GM12891 (cell line): ENCODE measurements at regions not wholly inside any gene's neighbourhood (a gene's known extent, or its start where the extent isn't known, plus 50 kb on each side); places are given as distances from the start of the nearest gene placed in this dataset.

Experiments
- DNase-seq: peaks from one replicate; pipeline ENCODE4 v3.0.0; 2011; ENCODE audit warnings: low spot score; ENCODE audit not compliant: insufficient read length
- FAIRE-seq: peaks from 2 replicates; lab custom pipeline; 2011; peaks lifted over from hg19 to GRCh38; lab: Jason Lieb, UNC
- PAX5 ChIP-seq: IDR thresholded peaks from 2 replicates; pipeline ENCODE4 v1.6.1; 2011; ENCODE audit warnings: low read length, moderate library complexity, mild to moderate bottlenecking; ENCODE audit not compliant: insufficient read depth, severe bottlenecking
- POLR2A ChIP-seq: IDR thresholded peaks from 2 replicates; pipeline ENCODE4 v1.6.1; 2011; ENCODE audit warnings: low read depth, low read length, control low read depth
- POLR2AphosphoS5 ChIP-seq: IDR thresholded peaks from 2 replicates; pipeline ENCODE4 v1.6.1; 2011; ENCODE audit warnings: low read depth, low read length, control low read depth
- POU2F2 ChIP-seq: IDR thresholded peaks from 2 replicates; pipeline ENCODE4 v1.6.1; 2011; ENCODE audit warnings: low read depth, mild to moderate bottlenecking, control low read depth, low read length, moderate library complexity
- SPI1 ChIP-seq: IDR thresholded peaks from 2 replicates; pipeline ENCODE4 v1.6.1; 2011; ENCODE audit warnings: low read depth, low read length, control low read depth
- TAF1 ChIP-seq: IDR thresholded peaks from 2 replicates; pipeline ENCODE4 v1.6.1; 2011; ENCODE audit warnings: low read depth, low read length, control low read depth

DNA sequence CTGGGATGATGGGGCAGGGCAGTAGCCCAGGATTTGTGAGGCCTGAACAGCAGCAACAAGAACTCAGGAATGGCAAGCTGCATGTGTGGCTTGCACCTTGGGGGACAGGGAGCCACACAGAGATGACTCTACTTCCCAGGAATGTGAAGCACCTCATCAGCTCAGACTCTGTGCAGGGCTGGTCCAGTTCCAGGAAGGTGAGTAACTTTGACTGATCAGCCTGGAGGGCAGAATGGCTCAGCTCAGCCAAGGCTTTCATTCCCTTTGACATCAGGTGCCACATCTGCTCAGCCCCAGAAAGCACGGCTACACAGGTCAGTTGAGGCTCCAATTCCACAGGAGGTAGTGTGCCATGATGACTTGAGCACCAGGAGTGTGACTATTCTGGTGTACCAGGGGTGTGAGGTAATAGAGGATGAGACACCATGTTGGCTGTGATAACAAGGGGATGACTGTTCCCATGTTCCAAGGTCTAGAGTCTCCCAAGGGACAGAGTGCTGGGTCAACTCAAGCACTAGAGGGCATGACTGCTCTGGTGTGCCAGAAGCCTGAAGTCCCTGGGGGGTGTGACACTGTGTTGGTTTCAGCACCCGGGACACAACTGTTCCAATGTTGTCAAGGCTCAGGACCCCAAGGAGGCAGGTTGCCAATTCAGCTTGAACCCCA lies 625.8 kb upstream of the ADGRL2 start:
- FAIRE-seq (no peak), DNase-seq (no peak)
- TF ChIP-seq SPI1 (no peak), POU2F2 (no peak), TAF1 (no peak), POLR2AphosphoS5 (no peak), POLR2A (no peak), PAX5 (no peak)

DNA sequence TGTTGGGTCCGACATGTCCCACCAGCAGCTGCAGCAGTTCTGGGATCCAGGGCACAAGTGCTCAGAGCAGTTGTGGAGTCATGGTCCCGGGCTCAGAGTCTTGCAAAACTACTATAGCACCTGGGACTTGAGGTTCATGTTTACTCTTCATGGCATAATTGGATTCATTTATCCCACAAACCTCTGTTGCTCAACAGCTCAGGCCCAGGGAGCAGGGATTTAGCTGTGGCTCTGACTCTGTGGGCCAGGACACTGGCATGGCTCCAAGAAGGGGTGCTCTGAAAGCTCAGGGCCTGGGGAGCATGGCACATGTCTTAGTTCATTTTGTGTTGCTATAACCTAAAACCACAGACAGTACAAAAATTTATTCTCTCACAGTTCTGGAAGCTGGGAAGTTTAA lies 626.7 kb upstream of the ADGRL2 start:
- FAIRE-seq = no peak
- no peak for DNase-seq
- TF ChIP-seq TAF1 (no peak), POLR2AphosphoS5 (no peak), POLR2A (no peak), POU2F2 (no peak), SPI1 (no peak), PAX5 (no peak)

DNA sequence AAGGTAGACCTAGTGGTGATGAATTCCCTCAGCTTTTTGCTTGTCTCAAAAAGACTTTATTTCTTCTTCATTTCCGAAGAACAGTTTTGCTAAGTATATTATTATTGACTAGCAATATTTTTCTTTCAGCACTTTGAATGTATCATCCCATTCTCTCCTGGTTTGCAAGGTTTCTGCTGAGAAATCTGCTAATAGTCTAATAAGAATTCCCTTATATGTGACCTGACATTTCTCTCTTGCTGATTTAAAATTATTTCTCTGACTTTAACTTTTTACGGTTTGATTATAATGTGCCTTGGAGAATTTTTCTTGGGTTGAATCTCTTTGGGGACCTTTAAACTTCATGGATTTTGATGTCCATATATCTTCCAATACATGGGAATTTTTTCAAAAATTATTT lies 628.3 kb upstream of the ADGRL2 start:
- TF ChIP-seq SPI1 (no peak), POLR2A (no peak), PAX5 (no peak), POU2F2 (no peak), POLR2AphosphoS5 (no peak), TAF1 (no peak)

DNA sequence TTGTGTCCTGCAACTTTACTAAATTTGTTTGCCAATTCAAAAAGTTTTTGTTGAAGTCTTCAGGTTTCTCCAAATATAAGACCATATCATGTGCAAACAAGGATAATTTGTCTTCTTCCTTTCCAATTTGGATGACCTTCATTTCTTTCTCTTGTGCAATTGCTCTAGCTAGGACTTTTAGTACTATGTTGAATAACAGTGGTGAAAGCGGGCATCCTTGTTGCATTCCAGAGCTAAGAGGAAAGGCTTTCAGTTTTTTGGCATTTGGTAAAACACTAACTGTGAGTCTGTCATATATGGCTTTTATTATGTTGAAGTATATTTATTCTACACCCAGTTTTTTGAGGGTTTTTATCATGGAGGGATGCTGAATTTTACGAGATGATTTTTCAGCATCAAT lies 630.0 kb upstream of the ADGRL2 start:
- TF ChIP-seq POU2F2 (no peak), PAX5 (no peak), POLR2AphosphoS5 (no peak), POLR2A (no peak), SPI1 (no peak), TAF1 (no peak)
- FAIRE-seq (no peak), DNase-seq (no peak)

More for the DNA sequence above, 628.3 kb upstream of the ADGRL2 start:
- FAIRE-seq = no peak
- no peak for DNase-seq

DNA sequence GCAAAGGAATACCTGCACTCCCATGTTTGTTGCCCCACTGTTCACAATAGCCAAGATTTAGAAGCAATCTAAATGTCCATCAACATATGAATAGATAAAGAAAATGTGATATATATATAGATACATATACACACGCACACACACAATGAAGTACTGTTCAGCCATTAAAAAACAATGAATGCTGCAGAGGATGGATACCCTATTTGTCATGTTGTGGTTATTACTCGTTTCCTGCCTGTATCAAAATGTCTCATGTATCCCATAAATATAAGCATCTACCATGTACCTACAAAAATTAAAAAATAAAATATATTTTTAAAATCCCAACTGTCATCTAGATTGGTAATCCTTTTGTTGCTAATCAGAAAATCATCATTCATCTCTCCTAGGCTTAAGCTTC lies 634.8 kb upstream of the ADGRL2 start:
- no peak for FAIRE-seq
- DNase-seq = no peak
- TF ChIP-seq SPI1 (no peak), POLR2AphosphoS5 (no peak), TAF1 (no peak), POU2F2 (no peak), PAX5 (no peak)

DNA sequence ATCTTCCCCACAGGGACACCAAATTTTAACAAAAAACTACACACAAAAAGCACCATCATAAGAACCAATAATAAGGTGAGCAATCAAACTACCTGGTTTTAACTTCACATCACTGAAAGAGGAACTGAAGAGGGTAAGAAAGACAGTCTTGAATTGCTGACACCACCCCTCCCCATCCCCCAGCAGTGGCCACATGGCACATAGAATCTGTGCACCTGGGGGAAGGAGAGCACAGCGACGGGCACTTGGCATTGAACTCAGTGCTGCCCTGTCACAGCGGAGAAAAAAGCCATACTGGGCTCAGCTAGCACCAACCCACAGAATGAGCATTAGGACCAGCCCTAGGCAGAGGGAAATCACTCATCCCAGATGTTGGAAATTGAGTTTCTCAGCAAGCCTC lies 640.0 kb upstream of the ADGRL2 start:
- no peak for TF ChIP-seq SPI1
- no peak for FAIRE-seq

DNA sequence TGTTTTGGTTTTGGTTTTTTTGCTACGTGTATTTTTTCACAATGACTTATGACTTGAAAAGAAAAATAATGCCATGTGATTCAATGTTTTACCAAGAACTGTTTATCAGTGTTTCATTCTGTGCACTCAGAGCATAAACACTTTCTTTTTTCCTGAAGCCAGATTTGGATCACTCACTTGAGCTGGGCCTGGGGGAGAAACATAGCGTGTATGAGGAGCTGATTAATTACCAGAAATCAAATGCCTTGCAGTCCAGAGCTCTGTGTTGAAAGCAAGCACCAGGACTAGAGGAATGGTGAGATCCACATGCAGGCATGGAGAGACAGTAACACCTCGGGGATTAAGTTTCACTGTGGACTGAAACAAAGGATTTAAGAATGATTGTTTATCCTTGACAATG lies 642.1 kb upstream of the ADGRL2 start:
- FAIRE-seq (no peak), DNase-seq (no peak)
- TF ChIP-seq TAF1 = no peak
- no peak for TF ChIP-seq POU2F2
- no peak for TF ChIP-seq POLR2A
- TF ChIP-seq PAX5 = no peak
- TF ChIP-seq POLR2AphosphoS5 = no peak
- no peak for TF ChIP-seq SPI1

More for the DNA sequence above, 640.0 kb upstream of the ADGRL2 start:
- no peak for DNase-seq

DNA sequence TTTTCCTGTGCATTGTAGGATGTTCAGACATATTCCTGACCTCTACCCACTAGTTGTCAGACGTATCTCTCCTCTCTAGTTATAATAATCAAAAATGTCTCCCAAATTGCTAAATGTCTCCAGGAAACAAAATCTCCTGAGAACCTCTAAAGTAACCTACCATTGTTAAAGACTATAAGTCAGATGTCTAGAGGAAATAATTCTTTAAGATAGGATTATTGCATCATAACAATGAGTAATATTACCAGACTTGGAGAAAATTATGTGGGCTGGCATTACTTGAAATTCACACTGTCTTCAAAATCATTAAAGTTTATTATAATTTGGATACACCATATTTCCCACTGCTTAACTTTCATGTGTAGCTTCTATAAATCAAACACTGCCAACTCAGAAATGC lies 643.0 kb upstream of the ADGRL2 start:
- no peak for TF ChIP-seq SPI1
- DNase-seq (no peak), FAIRE-seq (no peak)

DNA sequence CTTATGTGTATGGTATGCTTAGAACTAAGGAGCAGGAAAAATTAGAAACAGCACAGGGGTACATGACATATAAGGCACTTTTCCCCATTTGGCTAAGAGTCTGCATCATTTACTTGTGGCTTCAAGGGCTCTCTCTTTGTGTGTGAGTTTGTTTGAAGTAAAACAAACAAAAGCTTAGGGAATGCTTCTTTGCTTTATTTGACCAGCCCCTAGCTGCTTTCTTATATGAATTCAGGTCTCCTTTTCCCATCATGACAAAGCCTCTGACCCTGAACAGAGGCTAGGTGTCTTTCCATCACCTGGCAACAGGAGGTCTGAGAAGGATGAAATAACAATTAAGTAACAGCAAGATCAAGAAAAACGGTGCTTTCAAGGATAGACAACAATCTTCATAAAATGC lies 643.8 kb upstream of the ADGRL2 start:
- FAIRE-seq (no peak), DNase-seq (no peak)
- TF ChIP-seq SPI1 = no peak
- no peak for TF ChIP-seq PAX5
- TF ChIP-seq POU2F2 = no peak
- TF ChIP-seq POLR2AphosphoS5 = no peak
- TF ChIP-seq TAF1 = no peak
- no peak for TF ChIP-seq POLR2A

DNA sequence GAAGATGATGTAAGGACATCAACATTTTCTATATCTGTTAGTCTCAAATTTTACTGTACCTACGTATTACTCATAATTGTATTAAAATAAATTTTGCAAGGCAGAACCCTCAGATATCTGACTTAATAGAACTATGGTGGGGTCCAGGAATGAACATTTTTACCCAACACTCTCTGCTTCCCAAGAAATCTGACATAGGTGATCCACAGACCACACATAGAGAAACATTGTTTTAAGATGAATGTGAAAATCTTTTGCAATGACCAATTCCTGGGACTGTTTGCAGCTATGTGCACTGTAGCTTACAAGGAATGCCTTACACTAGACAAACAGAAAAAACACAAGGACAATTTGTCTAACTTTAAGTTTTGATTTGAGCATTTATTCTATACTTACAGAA lies 645.6 kb upstream of the ADGRL2 start:
- FAIRE-seq (no peak), DNase-seq (no peak)
- TF ChIP-seq SPI1 = no peak
- no peak for TF ChIP-seq POU2F2
- no peak for TF ChIP-seq PAX5
- no peak for TF ChIP-seq POLR2A
- TF ChIP-seq TAF1 = no peak
- TF ChIP-seq POLR2AphosphoS5 = no peak
